Right hindlimb (tissue), 1 donor: ENCODE measurements at regions not wholly inside any gene's neighbourhood (a gene's known extent, or its start where the extent isn't known, plus 50 kb on each side); places are given as distances from the start of the nearest gene placed in this dataset.
A peak's percentile ranks its signal among the peaks of the same experiment; 100 is the strongest.
"Not testable (repeated sequence)": the region's sequence is repeated elsewhere in the genome, so short reads cannot be mapped to it uniquely, and the experiment has no call there.

ENCODE experiments used
- DNase-seq: peaks from one replicate; pipeline ENCODE4 v3.0.0-alpha.2; 2018

- DNase-seq = no peak
Observed at GRCh38 chr5:160479220-160479619, 57.6 kb downstream of the PTTG1 start.

- DNase-seq = no peak
Observed at GRCh38 chr5:160479926-160480325, 58.3 kb downstream of the PTTG1 start.

GRCh38 chr5:160480652-160481051 is 59.0 kb downstream of the PTTG1 start:
- no peak for DNase-seq

- DNase-seq = no peak
Observed at GRCh38 chr5:160484678-160485077, 63.0 kb downstream of the PTTG1 start.

GRCh38 chr5:160485364-160485969 is 63.8 kb downstream of the PTTG1 start:
- DNase-seq = no peak

- no peak for DNase-seq
Observed at GRCh38 chr5:160486573-160486972, 64.9 kb downstream of the PTTG1 start.

GRCh38 chr5:160488394-160489325 is 67.0 kb downstream of the PTTG1 start:
- no peak for DNase-seq

GRCh38 chr5:160491438-160491837 is 69.8 kb downstream of the PTTG1 start:
- DNase-seq = no peak

- no peak for DNase-seq
Observed at GRCh38 chr5:160492565-160492964, 70.9 kb downstream of the PTTG1 start.

- DNase-seq = no peak
Observed at GRCh38 chr5:160493806-160494338, 72.2 kb downstream of the PTTG1 start.

GRCh38 chr5:160494451-160494850 is 72.8 kb downstream of the PTTG1 start:
- DNase-seq = no peak

GRCh38 chr5:160496334-160496733 is 74.7 kb downstream of the PTTG1 start:
- DNase-seq = no peak

GRCh38 chr5:160496784-160497183 is 75.1 kb downstream of the PTTG1 start:
- no peak for DNase-seq

GRCh38 chr5:160497878-160498277 is 76.2 kb downstream of the PTTG1 start:
- no peak for DNase-seq

GRCh38 chr5:160498441-160499043 is 76.9 kb downstream of the PTTG1 start:
- DNase-seq = not testable (repeated sequence)

GRCh38 chr5:160500786-160501779 is 79.4 kb downstream of the PTTG1 start:
- no peak for DNase-seq

GRCh38 chr5:160504906-160505305 is 83.3 kb downstream of the PTTG1 start:
- DNase-seq = no peak

- peak; percentile 70 for DNase-seq
Observed at GRCh38 chr5:160506006-160507004, 84.7 kb downstream of the PTTG1 start.

GRCh38 chr5:160507221-160507721 is 85.6 kb downstream of the PTTG1 start:
- DNase-seq = no peak

GRCh38 chr5:160508780-160509361 is 87.2 kb downstream of the PTTG1 start:
- peak; percentile 66 for DNase-seq
